Kidney tubule cell (primary cell): ENCODE measurements at regions not wholly inside any gene's neighbourhood (a gene's known extent, or its start where the extent isn't known, plus 50 kb on each side); places are given as distances from the start of the nearest gene placed in this dataset.
"Not testable (repeated sequence)": the region's sequence is repeated elsewhere in the genome, so short reads cannot be mapped to it uniquely, and the experiment has no call there.

Experiments
- DNase-seq: peaks from one replicate; pipeline ENCODE4 v3.0.0-alpha.2; 2018; ENCODE audit warnings: low spot score

DNA sequence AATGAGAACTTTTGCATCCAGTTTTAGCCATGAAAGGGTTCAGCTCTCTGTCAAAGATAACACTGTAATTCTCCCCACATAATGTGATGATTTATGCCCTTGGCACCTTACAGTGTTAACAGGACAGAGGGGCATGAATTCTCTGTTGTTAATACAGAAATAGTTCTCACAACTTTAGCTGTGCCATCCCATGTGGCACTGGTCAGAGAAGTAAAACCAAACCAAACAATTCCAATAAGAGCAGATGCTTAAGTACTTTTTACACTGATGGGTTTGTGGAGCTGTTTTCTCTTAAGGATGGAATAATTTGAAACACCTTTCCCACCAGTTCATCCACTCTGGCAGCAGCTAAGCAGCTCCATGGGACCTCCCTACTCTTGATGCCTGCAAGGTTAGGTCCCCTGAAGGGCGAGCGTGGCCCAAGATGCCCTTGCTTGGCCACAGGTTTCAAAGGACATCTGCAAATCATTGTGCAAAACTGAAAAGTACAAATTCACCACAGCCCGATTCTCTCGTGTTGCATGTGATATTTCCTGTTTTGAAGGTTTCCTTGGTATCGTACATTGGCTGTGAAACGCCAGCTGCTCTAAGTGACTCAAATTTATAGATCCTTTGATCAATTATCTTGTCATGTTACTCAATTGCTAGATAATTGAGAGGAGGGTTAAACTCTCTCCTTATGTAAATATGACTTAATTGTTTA is 82.5 kb upstream of the CREB5 start:
- no peak for DNase-seq

DNA sequence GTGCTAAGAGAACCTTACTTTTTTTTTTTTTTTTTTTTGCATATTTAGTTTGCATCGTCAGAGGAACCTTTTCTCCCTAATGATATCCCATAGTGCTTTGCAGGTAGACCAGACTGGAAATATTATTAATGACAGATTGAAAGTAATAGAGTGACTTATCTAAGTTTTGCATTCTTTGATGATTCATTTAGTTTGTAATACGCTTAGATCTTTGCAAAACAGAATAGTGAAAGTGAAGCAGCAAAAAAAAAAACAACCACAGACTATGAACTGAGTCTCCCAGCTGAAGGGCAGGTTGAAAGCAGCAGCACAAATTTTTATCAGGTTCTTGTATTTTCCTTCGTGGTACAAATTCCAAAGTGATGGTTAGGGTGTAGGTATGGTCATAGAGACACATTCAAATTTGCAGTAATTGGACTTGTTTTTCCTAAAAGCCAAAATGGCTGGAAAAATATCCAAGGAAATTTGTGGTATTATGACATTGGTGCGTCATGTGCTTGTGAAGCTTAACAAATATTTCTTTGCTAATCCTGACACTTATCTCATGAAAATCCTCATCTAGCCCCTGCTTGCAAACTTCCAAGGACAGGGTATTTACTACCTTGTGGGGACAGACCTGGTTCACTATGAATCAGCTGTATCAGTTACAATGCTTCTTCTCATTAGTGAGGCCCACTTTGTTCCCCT is 81.8 kb upstream of the CREB5 start:
- DNase-seq = no peak

DNA sequence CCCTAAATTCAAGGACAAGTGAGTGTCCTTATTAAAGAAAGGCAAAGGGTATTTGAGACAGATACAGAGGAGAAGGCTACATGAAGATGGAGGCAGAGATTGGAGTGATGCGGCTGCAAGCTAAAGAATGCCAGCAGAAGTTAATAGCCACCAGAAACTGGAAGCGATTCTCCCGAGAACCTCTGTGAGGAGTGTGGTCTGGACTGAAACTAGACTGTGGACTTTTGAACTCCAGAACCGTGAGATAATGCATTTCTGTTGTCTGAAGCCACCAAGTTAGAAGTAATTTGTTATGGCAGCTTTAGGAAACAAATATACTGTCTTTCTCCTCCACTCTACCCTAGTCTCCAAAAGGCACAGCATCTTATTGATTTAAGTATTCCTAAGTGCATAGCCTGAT is 80.3 kb upstream of the CREB5 start:
- no peak for DNase-seq

DNA sequence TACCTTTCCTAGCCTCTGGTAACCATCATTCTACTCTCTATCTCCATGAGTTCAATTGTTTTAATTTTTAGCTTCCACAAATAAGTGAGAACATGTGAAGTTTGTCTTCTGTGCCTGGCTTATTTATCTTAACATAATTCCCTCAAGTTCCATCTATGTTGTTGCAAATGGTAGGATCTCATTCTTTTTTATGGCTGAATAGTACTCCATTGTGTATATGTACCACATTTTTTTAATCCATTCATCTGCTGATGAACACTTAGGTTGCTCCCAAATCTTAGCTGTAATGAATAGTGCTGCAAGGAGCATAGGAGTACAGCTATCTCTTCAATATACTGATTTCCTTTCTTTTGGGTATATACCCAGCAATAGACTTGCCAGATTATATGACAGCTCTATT is 78.8 kb upstream of the CREB5 start:
- DNase-seq = not testable (repeated sequence)

DNA sequence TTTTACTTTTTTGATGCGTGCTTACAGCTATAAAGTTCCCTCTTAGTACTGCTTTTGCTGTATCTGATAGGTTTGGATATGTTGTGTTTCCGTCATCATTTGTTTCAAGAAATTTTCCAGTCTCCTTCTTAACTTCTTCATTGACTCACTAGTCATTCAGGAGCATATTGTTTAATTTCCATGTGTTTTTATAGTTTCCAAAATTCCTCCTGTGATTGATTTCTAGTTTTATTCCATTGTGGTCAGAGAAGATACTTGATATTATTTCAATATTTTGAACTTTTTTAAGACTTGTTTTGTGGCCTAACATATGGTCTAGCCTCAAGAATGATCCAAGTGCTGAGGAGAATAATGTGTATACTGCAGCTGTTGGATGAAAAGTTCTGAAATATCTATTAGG is 75.5 kb upstream of the CREB5 start:
- no peak for DNase-seq

DNA sequence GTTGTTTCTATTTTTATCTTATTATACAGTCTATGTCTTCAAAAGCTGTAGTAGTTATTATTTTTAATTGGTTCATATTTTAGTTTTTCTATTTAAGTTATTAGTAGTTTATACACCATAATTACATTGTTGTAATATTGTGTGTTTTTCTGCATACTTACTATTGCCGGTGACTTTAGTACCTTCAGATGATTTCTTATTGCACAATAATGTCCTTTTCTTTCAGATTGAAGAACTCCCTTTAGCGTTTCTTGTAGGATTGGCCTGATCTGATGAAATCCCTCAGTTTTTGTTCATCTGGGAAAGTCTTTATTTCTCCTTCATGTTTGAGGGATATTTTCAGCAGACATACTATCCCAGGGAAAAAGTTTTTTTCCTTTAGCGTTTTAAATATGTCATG is 74.3 kb upstream of the CREB5 start:
- no peak for DNase-seq

DNA sequence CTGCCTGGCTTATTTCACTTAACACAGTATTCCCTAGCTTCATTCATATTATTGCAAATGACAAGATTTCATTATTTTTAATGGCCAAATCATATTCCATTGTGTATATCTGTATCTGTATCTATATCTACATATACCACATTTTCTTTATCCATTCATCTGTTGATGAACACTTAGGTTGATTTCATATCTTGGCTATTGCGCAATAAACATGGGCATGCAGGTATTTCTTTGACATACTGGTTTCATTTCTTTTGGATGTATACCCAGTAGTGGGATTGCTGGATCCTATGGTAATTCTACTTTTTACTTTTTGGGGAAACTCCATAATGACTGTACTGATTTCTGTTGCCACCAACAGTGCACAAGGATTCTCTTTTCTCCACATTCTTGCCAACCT is 68.9 kb upstream of the CREB5 start:
- DNase-seq = no peak

DNA sequence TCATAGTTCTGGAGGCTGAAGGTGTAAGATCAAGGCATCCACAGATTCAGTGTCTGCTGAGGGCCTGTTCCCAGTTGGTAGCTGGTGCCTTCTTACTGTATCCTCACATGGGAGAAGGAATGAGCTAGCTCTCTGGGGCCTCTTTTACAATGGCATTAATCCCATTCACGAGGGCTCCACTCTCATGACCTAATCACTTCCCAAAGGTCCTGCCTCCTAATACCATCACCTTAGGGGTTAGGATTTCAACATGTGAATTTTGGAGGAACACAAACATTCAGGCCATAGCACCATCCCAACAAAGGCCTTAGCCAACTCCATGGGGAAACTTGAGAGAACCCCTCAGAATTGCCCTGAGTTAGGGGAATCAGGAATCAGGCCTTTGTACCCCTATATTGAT is 66.1 kb upstream of the CREB5 start:
- DNase-seq = no peak

DNA sequence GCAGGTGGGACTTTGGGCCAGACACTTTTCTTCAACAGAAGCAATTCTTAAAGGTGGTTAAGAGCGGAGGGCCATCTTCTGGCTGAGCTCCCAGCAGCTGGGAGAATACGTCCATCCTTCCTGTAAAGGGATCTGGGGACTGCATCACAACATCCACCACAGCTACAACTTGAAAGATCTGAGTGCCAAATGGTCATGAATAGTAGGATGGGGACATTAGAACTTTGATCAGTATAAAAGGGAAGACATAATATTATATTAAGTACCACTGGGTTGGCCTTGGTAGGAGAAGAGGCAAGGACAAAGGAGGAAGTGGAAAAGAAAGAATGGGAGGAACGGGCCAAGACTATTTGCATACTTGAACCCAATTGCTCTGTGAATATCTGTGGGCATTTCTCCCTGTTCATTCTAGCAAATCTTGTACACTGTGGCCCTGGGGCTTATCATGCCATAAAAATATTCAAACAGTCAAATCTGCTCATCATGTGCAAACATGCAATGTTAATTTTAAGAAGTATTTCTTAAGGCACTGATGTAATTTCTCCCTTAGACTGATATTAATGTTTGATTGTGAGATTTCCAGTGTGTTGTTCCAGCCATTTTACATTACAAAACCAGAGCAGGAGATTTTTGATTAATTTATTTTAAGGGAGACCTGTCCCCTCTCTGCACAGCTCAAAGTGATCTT is 65.5 kb upstream of the CREB5 start:
- DNase-seq = no peak

DNA sequence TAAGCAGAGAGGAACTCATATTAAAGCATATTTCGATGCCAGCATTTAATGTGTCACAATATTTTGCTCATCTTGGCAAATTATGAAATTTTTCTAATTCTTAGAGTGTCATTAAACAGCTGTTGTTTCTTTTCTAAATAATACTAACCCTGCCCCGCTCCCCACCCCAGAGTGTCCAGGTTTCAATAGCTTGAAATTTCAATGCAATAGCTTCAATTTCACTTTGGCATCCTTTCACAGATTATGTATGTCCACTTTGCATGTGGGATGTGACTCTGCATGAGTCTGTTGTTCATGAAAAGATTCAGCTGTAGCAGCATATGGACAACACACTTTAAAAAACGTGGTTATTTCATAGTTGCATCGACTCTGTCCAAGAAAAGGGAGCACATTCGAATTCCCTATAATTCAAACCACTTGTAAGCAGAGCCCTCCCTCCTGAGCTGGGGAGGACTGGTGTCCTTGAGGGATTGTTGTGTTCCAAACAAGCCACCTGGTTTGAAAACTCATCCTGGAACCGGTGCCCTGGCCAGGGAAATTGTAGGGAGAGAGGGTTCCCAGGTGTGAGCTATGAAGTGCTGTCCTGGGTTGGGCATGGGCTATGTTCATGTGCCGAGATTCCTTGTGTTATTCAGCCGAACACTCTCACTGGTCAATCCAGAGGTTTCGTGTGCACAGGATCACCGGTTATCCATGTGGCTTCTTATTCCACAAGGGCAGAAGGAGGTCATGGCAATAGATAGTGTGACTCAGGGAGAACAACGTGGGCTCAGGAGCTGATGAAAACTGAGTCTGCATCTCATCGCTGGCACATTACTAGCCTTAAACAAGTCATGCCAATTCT is 64.6 kb upstream of the CREB5 start:
- DNase-seq = no peak

DNA sequence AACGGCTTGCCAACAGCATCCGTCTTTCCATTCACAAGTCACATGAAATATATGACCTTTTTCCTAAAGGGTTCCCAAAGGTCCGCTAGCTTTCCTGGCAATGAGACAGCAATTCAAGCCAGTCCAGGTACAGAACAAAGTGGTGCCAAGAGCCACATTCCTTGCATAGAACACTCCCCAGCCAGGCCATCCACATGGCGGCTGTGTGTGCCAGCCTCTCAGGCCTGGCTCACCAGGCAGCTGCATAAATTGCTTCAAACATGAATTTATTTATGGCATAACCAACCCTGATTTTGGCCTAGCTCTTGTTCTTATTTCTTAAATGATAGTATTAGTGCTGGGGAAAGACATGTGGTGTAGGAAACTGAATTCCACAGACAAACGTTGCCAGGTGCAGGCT is 63.7 kb upstream of the CREB5 start:
- peak; percentile 22 for DNase-seq

DNA sequence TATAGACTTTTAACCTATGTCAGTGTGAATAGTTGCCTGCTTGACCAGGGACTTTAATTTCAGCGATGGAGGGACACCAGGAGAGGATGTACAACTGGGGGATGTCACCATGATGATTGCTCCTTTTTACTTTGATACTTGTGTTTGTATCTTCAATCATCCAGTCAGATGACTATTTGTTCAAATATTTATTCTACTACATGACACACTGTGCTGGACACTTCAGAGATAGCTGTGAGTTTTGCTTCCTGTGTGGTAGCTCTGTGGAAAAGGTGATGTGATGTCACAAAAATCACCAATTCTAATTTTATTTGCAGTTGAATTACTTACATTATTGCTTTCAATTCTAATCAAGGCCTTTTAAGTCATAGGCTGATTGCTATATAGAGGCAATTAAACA is 62.7 kb upstream of the CREB5 start:
- DNase-seq = peak; percentile 72

DNA sequence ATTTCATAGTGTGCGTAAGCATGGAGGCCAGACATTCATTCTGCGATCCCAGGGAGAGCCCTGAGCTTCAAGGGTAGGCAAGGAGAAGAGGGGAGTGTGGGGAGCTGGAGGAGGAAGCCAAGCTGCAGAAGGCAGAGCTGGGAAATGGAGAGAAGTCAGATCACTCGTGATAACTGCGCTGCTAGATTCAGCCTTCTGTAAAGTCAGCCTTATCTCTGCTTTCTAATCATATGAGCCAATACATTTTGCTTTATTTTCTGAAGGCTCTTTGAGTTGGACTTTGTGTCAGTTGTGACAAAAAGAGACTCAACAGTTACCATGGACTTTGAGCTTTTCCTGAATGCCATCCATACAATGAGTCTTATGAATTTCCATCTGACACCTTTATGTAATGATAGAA is 61.7 kb upstream of the CREB5 start:
- no peak for DNase-seq

DNA sequence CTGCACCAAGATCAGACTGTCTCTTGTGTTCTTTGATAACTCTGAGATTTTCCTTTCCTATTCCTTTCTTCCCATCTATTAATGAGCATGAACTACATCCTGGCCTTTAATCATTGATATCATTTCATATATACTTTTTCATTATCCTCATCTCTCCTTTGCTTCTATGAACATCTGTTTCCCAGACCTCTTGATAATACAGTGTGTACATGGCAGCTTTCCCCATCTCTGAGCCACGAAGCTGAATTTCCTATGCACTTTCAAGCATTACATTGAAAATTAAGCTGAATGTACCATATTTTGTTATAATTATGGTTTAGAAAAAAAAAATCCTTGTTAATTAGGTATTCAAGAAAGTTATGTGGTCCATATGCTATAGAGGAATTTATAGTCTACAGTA is 60.9 kb upstream of the CREB5 start:
- DNase-seq = no peak

DNA sequence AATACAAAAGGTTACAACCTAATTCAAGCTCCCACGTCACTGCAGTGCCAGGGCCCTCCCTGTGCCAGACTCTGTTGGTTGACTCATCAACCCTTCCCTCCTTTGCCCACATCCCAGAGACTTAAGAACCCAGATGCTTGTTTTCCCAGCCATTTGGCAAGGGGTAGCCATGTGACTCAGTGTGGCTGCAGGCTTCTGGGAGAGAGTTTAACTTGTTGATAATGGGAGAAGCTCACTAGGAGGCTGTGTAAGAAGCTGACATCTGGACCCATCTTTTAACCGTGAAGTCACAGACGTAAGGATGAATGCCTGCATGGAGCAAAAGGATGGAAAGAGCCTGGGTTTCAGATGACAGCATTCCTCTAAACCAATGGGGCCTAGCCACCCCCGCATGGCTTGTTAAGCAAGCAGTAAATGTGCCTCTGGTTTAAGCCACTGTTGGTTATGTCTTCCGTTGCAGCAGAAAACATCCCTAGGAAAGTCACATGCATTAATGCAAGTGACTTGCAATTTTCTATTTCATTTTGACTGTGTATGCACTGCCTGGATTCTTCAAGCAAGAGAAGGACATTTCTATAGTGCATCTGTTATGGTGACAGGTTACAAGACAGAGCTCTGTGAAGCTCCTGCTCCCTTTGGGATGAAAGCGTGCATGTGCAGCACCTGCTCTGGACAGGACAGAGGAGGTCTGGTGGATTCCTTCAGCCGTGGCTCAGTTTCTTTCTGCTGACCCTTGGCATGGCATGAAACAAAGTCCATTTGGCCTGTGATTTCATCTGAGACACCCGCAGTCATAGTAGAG is 57.5 kb upstream of the CREB5 start:
- peak; percentile 96 for DNase-seq

DNA sequence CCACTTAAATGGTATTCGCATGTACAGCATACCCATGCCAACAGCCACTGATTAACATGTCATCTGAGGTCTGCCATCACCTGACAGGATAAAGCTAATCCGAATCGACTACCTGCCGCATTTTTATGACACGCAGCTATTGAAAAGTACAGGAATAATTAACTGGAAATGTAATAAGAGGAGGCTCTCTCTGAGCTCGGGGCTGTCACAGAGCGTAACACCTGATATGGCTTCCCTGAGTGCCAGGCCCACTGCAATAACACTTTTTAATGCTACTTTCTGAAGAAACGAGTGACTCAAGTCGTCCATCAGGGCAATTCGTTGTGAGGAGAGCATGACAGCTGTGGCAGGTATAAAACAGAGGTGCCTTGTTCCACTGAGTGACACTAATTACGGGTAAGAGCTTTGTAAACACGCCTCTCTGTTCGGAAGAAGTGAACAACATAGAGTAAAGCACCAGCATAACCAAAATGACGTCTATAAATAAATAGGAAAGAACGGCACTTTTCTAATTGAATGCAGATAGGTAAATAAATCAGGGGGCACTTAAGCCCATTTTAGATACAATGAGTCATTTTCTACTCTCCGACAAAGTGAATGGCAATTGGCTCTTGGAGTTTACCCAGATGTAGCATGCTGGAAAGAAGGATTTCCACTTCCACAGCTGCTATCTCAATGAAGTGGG is 56.5 kb upstream of the CREB5 start:
- peak; percentile 28 for DNase-seq

DNA sequence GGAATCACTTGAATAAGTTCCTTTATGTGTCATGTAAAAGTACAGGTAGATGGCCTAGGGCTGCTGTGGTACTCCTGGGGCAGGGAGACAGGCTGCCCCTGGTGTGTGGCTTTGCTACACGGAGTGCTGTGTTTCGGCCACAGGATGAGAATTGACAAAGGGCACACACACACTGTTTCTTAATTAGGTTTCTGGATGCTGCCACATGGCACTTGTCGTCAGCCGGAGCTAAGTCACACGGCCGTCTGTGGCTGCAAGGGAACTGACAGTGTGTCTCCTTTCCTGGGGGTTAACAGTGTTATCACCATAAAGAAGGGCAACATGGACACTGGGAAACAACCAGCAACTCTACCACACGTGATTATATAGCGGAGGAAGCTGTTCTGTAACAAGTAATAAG is 55.7 kb upstream of the CREB5 start:
- no peak for DNase-seq

DNA sequence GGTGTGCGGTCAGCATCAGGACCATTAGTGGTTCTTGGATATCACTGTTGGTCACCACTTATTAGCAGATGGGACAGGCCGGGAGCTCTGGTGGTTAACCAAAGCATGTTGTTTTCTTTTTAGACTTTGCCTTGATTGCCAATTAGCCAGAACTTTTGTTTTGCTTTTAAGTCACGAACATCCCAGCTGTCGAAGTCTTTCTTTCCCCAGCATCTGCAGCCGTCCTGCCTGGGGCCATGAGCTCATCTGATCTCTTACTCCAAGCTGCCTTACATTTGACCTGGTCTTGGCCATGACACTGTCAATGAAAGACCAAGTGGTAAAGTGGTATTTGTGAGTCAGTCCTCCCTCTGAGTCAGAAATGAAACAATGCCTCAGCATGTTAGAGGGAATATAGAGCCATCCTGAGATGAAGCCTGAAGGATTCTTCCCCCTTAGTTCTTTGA is 53.9 kb upstream of the CREB5 start:
- peak; percentile 92 for DNase-seq

DNA sequence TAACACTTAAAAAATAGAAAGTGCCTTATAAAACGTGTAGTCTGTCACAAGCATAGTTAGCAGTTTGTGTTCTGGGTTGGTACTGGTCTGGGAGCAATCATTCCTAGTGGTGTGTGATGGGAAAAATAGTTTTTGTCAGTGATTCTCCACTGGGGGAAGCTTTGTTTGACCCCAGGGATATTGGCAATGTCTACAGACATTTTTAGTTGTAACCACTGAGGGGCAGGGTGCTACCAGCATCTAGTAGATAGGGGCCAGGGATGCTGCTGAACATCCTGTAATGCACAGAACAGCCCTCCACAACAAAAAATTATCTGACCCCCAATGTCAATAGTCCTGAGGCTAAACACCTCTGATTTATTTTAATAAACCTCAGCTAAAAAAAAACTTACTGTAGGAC is 51.6 kb upstream of the CREB5 start:
- DNase-seq = no peak

DNA sequence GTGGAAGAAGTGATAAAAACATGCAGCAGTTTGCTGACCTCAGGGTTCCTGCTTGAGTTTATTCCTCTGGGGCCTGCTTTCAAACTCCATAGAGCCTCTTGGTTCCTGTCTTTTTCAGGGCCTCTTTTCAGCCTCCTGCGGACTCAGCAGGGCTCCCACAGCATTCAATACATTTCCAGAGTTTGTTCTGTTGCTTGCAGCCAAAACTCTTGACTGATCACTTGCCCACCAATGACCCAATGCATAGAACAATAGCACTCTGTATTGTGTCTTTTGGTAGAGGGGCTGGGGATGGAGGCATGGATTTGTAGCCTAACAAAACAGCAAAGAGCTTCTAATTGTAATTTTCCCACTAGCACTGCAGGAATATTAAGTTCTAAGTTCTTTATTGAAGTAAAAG is 50.8 kb upstream of the CREB5 start:
- no peak for DNase-seq

DNA sequence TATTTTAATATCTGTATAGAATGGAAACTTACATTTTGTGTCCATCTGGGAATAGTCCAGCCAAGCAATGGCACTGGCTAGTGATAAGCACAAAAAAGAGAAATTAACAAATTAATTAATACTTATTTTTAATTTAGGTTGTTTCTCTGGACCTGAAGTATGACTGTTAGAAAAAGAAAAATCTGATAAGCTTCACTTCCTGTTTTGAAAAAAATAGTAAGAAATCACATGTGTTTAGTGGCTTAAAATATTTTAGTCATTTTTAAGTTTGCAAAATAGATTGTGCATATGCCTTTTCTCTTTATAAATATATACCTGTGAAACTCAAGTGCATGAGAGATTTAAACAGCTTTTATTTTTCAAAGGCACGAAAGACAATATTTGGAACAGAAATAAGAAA is 50.1 kb upstream of the CREB5 start:
- no peak for DNase-seq
